Eye (tissue), 1 donor: ENCODE measurements at regions not wholly inside any gene's neighbourhood (a gene's known extent, or its start where the extent isn't known, plus 50 kb on each side); places are given as distances from the start of the nearest gene placed in this dataset.
"Not testable (repeated sequence)": the region's sequence is repeated elsewhere in the genome, so short reads cannot be mapped to it uniquely, and the experiment has no call there.

Experiments
- DNase-seq: peaks from one replicate; pipeline ENCODE4 v3.0.0-alpha.2; 2015

DNA sequence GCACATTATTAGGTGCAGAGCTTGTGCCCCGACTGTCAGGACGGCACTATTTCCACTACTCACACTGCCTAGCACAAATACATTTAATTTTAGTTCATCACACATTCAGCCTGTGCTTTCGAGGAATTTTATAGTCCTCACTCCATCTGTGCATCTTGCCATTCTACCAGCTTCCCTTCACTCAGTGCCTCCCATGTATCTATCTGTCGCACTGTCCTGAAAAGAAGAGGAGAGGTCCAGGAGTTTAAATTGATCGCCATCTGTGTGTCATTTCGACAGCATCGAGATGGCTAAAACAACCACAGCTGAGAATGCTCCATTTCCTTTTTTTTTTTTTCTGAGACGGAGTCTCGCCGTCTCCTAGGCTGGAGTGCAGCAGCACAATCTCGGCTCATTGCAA, 97.6 kb upstream of the FOXN3 start:
- DNase-seq, result no peak

DNA sequence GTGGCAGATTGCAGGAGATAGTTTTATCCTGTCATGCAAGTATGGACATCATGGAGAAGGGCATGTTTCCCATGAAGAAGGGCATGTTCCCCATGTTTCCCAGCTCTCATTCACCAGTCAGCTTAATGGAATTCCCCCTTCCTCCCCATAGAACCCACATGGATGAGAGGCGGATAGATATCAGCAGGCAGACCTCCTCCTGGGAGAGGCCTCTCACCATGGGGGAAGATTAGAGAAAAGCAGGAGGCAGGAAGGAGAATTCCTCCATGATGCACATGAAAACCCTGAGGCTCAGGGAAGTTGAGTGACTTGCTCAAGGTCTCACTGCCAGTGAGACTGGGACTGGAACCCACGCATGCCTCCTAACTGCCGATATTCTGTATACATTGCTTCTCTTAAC, 92.9 kb upstream of the FOXN3 start:
- no peak for DNase-seq

DNA sequence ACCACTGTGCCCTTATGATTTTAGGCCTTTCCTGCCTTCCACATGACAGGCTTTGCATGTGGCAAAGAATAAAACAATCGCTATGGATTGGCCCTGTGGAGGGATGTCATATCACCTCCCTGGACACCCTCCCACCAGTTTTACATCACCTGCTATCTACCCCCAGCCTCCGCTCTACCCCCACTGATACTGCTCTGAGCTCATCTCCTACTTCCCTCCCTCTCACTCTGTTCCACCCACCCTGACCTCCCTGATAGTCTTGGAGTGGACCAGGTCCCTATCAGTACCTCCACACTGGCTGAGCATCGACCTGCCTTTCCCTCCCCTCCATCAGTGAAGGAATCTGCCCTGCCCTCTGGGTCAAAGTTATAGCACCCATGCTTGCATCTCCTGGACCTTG, 91.8 kb upstream of the FOXN3 start:
- no peak for DNase-seq

DNA sequence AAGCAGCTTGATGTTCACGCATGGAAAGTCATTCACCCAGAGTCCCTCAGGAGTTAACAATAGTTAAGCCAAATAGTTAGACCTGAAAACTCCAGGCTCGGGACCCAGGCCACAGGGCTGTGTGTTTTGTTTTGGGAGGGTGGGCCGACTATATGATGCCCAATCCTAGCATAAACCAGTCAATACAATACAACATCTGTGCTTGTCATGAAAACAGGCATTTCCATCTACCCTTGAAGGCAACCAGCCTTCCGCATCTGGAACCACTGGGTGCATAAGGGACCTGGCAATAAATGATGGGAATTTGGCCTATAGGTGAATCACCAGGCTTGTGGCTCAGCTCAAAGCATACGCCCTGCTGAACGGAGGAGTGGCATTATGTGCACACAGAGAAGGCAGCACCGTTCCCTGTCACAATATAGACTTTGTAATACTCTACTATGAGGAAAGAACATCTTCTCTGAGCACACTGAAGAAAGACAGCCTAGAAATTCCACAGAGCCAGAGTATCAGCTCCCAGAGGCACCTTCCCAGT, 91.0 kb upstream of the FOXN3 start:
- DNase-seq, result no peak

GRCh38 chr14:89507521-89507920, 90.5 kb upstream of the FOXN3 start:
- DNase-seq, result peak; percentile 45

DNA sequence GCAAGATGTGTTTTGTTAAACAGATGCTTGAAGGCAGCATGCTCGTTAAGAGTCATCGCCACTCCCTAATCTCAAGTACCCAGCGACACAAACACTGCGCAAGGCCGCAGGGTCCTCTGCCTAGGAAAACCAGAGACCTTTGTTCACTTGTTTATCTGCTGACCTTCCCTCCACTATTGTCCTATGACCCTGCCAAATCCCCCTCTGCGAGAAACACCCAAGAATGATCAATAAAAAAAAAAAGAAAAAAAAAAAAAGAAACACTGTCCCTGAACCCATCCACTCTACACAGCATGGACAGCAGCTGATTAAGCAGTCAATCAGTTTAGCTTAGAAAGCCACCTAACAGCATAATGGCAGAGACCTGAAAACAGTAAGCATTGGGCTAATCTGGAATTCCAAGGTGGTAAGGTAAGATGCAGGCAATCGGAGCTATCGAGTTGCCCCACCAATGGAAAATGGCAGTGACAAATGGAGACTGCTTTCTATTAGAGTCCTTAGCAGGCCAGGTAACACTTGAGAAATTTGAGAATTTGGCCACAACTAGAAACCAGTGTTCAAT, 89.9 kb upstream of the FOXN3 start:
- DNase-seq, result not testable (repeated sequence)

- DNase-seq, result no peak
These were observed 87.7 kb upstream of the FOXN3 start for GRCh38 chr14:89504602-89505313.

GRCh38 chr14:89504091-89504490, 87.1 kb upstream of the FOXN3 start:
- peak; percentile 30 for DNase-seq

- no peak for DNase-seq
These were observed 86.5 kb upstream of the FOXN3 start for GRCh38 chr14:89503431-89503996.

GRCh38 chr14:89502966-89503365, 85.9 kb upstream of the FOXN3 start:
- DNase-seq, result no peak

- no peak for DNase-seq
These were observed 84.3 kb upstream of the FOXN3 start for GRCh38 chr14:89501381-89501780.

GRCh38 chr14:89500303-89500702, 83.3 kb upstream of the FOXN3 start:
- no peak for DNase-seq

DNA sequence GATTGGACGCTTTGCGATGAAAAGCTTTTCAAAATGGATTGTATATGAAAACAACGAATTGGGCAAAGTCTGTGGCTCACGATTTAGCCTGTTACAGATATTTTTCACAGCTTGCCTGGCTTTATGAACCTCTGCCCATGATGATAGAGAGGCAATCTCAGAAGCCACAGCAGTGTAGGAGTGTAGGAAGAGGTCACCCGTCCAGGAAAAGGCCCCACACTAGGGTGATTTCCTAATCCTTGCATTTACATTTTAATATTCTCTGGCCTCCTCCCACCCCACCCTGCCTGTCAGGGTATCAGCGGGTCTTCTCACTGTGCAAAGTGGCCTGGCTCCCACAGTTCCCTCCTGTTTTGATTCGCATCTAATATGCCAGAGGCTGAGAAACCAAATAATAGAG, 81.8 kb upstream of the FOXN3 start:
- no peak for DNase-seq

GRCh38 chr14:89495718-89496117, 78.7 kb upstream of the FOXN3 start:
- no peak for DNase-seq

GRCh38 chr14:89493877-89494634, 77.0 kb upstream of the FOXN3 start:
- DNase-seq, result peak; percentile 87

- DNase-seq, result peak; percentile 29
These were observed 76.4 kb upstream of the FOXN3 start for GRCh38 chr14:89493406-89493805.

GRCh38 chr14:89491711-89492381, 74.8 kb upstream of the FOXN3 start:
- peak; percentile 65 for DNase-seq

GRCh38 chr14:89490466-89490865, 73.4 kb upstream of the FOXN3 start:
- DNase-seq, result no peak

GRCh38 chr14:89489761-89490437, 72.9 kb upstream of the FOXN3 start:
- peak; percentile 45 for DNase-seq

DNA sequence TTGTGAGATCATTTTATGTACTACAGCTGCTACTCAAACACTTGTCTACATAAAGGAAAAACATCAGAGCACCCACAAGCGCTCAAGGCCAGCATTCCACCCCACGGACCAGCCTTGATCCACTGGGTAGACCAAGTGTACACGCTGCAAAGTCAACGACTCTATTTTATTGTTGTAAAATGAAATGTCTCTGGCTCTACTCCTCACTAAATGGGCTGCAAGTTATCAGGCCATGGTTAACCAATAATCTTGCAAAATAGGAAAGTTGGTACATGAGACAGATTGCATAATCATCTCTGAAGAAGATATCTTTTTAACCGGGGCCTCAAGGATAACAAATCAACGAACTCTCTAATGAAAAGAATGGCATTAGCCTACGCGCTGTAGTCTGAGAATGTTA, 69.9 kb upstream of the FOXN3 start:
- DNase-seq, result no peak

- no peak for DNase-seq
These were observed 69.5 kb upstream of the FOXN3 start for GRCh38 chr14:89486505-89486904.

DNA sequence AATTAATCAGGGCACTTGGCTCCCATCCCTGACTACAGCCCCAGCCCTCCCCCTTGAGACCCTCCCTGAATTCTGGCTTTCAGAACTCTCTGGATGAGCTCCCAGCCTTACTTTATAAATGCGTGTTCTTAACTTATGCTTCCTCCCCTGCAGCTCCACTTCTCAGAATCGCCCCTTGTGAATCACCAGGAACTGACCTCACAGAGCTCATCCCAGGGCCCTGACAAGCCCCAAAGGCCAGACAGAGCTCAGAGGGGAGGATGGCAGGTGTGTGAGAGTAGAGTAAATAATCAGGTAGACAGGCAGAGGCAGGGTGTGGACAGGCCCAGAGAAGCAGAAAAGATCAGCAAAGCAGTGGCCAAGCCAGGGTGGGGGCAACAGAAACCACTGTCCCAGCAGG, 68.2 kb upstream of the FOXN3 start:
- no peak for DNase-seq
